GM19438 (cell line): ENCODE measurements at regions not wholly inside any gene's neighbourhood (a gene's known extent, or its start where the extent isn't known, plus 50 kb on each side); places are given as distances from the start of the nearest gene placed in this dataset.
"Not testable (repeated sequence)": the region's sequence is repeated elsewhere in the genome, so short reads cannot be mapped to it uniquely, and the experiment has no call there.

ENCODE experiments used
- ATAC-seq: cut with Tn5 transposase; IDR thresholded peaks from one replicate; pipeline ENCODE4 v1.9.1; 2021; ENCODE audit warnings: low read depth; ENCODE audit not compliant: unreplicated experiment

DNA sequence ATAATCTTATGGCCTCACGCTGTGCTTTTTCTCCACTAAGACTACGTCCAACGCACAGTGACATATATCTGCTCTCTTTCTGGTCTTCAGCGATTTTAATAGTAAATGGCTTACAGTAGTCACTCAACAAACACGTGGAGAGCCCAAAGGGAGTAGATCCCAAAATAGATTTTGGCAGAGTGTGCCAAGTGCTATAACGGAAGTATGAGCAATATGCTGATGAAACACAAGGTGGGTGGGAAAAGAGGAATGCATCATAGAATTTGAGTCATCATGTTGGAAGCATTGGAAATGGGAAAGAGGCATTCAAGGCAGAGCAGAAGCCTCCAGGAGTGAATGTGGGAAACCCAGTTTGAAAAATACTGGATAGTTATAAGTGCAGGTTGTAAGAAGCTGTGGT is 129.1 kb upstream of the LDB2 start:
- ATAC-seq, result no peak

DNA sequence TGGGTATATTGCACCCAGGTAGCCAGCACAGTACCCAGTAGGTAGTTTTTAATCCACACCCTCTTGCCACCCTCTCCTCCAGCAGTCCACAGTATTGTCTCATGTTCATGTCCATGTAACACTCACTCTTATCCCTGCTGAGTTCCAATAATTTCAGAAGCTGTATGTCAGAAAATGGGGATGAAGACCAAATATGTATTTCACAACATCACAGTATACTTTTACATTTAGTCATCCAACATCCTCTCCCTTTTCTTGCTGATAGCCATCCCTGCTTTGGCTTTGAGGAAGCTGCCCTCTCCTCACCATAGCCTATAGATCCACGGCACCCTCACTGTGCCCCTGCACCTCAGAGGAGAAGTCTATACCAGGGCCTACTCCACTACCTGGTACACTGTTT is 126.0 kb upstream of the LDB2 start:
- no peak for ATAC-seq

GRCh38 chr4:17020901-17021300 is 122.5 kb upstream of the LDB2 start:
- no peak for ATAC-seq

DNA sequence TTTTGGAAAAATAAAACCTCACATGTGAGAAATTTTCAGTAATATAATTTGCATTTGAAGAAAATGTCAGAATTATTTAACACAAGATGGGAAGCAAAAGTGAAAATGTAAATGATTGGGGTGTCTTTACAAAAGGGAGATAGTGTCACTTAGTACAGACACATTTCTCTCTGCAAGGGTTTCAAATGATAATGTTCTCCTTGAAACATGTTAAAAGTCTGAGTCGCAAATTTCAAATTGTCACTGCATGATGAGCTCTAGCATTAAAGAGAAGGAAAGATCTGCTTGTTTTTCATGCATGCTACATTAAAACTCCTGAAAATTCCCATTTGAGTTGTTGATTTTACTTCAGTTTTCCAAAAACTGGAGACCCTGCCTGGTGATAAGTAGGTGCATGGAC is 122.0 kb upstream of the LDB2 start:
- no peak for ATAC-seq

- ATAC-seq, result not testable (repeated sequence)
Measured at GRCh38 chr4:17018621-17019020, 120.2 kb upstream of the LDB2 start.

DNA sequence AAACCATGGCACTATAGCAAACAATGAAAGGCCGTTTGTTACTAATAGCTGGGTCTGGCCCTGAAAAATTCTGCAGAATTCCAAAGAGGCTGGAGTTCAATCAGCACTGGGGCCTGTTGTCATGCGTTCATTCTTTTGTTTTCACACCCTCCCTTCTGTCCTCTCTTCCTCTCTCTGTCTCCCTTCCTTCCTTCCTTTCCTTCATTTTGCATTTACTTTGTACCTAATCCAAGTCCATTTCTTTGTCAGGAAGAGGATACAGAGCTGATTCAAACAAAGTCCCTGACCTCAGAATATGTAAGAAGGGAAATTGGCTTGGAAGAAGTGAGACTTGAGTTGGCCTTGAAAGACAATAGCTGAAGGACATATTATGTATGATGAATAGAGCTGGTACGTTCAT is 119.6 kb upstream of the LDB2 start:
- no peak for ATAC-seq

GRCh38 chr4:17013382-17014006 is 115.0 kb upstream of the LDB2 start:
- no peak for ATAC-seq

- ATAC-seq, result no peak
Measured at GRCh38 chr4:17012451-17012850, 114.0 kb upstream of the LDB2 start.

GRCh38 chr4:17010426-17011087 is 112.1 kb upstream of the LDB2 start:
- no peak for ATAC-seq

DNA sequence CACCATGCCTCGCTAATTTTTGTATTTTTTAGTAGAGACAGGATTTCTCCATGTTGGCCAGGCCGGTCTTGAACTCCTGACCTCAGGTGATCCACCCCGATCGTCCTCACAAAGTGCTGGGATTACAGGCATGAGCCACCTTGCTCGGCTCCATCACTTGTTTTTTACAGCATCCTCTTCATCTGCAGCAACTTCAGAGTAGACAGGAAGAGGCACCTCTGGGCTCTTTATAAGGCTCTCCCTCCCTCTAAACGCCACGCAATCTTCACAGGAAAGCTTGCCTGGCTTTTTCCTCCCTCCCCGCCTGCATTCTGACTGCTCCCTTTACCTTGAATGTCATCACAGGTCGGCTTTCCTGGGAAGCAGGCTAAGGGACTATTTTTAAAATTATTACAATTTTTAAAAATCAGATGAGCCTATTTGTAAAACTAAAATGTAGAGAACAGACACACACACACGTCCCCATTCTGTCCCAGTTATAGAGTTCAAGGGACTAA is 111.5 kb upstream of the LDB2 start:
- ATAC-seq, result no peak

DNA sequence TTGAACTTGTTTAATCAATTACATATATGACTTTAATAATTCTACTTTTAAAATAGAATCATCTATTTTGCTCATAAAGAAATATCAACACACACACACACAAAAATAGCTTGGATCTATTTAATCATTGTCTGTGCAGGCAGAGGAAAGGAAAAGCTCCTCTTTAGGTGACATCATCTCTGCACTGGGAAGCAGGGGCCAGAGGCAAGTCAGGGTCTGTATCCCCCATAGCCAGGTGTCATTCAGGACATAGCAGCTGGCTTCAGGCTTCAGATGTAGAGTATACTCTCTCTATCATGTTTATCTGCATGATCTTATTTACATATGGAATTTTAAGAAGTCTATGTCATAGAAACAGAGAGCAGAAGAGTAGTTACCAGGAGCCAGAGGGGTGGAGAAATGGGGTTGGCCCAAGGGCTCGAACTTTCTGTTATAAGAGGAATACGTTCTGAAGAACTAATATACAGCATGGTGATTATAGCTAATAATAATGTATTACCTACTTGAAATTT is 110.4 kb upstream of the LDB2 start:
- no peak for ATAC-seq

DNA sequence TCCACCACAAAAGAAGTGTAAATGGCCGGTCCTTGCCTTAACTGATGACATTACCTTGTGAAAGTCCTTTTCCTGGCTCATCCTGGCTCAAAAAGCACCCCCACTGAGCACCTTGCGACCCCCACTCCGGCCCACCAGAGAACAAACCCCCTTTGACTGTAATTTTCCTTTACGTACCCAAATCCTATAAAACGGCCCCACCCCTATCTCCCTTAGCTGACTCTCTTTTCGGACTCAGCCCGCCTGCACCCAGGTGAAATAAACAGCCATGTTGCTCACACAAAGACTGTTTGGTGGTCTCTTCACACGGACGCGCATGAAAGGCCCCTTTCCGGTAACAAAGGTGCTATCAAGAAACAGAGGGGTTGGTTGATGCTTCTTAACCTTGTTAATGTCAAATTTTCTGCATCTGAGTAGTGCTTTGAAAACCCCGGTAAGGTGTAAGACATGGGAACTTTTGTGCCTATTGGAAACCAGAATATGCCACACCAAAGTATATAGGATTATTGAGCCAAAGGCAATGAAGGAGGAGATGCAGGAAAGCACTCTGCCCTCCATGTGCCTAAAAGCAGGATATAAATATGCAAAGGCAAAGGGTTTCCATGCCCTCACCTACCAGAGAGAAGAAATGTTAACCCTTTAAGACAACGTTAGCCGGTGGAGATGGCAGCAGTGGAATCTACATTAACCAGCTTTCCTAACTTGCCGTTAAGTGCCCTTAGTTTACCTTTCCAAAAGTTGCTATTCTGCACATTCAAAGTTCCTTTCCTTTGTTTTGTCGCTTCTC is 105.4 kb upstream of the LDB2 start:
- ATAC-seq, result not testable (repeated sequence)

DNA sequence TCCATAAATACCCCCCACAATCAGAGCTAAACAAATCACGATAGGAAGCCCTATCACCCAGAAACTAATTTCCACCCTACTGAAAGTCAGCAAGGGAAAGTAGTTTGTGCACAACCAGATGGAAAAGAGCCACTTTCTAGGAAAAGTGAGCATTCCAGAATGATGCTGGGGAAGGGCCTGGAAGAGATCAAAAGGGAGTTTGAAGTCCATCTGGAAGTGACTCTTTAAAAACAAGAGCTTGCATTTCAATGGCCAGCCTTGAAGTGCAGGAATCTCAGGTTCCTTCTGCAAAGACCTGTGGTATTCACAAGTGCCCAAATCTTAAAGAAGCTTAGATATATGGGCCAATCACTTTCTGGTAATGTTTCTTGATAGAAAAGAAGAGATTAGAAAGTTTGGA is 97.0 kb upstream of the LDB2 start:
- ATAC-seq, result no peak

DNA sequence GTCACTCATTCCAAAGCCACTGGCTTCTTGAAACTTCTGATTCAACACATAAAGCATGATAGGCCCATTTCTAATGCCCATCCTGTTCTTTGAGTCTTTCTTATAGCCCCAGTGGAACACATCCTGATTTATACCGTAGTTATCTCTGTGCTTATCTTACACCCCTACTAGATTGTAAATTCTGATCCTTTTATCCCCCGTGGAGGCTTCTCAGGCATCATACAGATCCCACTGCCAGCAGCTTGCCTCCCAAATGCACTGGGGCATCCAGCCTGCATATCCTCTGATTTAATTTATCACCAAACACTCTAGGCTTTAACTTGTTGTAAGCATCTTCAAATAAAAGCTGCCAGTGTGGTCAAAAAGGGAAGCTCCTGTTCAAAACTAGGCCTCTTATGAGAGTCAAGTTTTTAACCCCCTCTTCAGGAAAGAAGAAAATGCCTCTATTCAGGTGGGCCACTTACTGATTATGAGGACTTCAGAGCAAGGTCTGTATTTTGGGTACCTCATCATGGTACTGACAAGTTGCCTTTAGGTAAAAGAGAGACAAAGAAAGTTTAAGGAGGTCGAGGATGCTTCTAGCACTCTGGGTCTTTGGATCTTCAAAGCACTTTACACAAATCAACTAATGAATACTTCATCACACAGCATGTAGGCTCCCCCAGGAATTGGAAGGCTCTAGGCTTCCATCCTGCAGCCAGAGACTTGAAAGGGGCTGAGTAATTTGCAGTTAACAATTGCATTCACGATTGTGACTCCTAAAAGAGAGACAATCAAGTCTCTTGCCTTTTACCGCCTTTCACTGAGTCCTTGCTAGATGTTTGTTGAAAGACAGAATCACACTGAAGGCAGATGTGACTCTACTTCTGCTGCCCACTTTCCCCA is 95.8 kb upstream of the LDB2 start:
- no peak for ATAC-seq

DNA sequence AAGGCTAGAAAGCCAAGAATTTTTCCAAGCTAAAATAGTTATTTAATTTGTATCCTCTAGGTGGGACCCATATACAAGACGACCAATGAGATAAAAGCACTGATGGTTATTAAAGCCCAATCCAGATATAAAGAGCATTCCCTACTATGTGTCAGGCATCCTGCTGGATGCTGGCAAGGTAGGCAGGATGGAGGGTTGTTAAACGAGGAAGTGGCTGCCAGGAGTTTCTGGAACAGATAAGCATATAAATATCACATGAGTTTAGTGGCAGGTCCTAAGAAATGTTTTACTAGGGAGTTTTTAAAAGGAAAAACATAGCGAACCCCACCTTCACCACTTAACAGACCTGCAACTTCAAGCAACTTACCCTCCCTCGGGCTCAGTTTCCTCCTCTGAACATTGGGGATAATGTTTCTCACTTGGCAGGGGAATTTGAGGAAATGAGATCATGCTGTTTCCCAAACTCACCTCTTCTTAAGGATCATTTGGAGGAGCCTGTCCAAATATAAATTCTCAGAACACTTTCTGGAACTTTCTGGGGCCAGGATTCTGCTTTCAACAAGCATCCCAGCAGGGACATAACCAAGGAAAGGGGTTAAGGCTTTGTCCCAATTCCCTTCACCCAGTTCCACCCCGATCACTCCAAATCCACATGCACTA is 94.3 kb upstream of the LDB2 start:
- ATAC-seq, result no peak

GRCh38 chr4:16991450-16991849 is 93.0 kb upstream of the LDB2 start:
- no peak for ATAC-seq

GRCh38 chr4:16989371-16989770 is 90.9 kb upstream of the LDB2 start:
- ATAC-seq, result no peak

- no peak for ATAC-seq
Measured at GRCh38 chr4:16988814-16989213, 90.4 kb upstream of the LDB2 start.

GRCh38 chr4:16977081-16977480 is 78.6 kb upstream of the LDB2 start:
- ATAC-seq, result no peak

- no peak for ATAC-seq
Measured at GRCh38 chr4:16969696-16970135, 71.3 kb upstream of the LDB2 start.
